ENCODE measurements at regions not wholly inside any gene's neighbourhood (a gene's known extent, or its start where the extent isn't known, plus 50 kb on each side); places are given as distances from the start of the nearest gene placed in this dataset.
A peak's percentile ranks its signal among the peaks of the same experiment; 100 is the strongest.

- DNase-seq (ENCODE audit: low read depth in 2 of 2): no peak
These were observed 724.5 kb upstream of the FANCL start for GRCh38 chr2:58965602-58966001.

- DNase-seq (ENCODE audit: low read depth in 2 of 2): no peak
These were observed 718.9 kb upstream of the FANCL start for GRCh38 chr2:58959996-58960395.

- no peak for DNase-seq (ENCODE audit: low read depth in 2 of 2)
These were observed 716.2 kb upstream of the FANCL start for GRCh38 chr2:58957188-58957840.

- no peak for DNase-seq (ENCODE audit: low read depth in 2 of 2)
These were observed 713.8 kb upstream of the FANCL start for GRCh38 chr2:58954880-58955385.

- no peak for DNase-seq (ENCODE audit: low read depth in 2 of 2)
These were observed 710.6 kb upstream of the FANCL start for GRCh38 chr2:58951722-58952121.

GRCh38 chr2:58950795-58951462 lies 709.8 kb upstream of the FANCL start:
- DNase-seq (ENCODE audit: low read depth in 2 of 2): no peak

- no peak for DNase-seq (ENCODE audit: low read depth in 2 of 2)
These were observed 698.3 kb upstream of the FANCL start for GRCh38 chr2:58939388-58939787.

GRCh38 chr2:58938988-58939387 lies 697.9 kb upstream of the FANCL start:
- no peak for DNase-seq (ENCODE audit: low read depth in 2 of 2)

GRCh38 chr2:58932801-58933200 lies 691.7 kb upstream of the FANCL start:
- no peak for DNase-seq (ENCODE audit: low read depth in 2 of 2)

GRCh38 chr2:58930537-58930936 lies 689.4 kb upstream of the FANCL start:
- no peak for DNase-seq (ENCODE audit: low read depth in 2 of 2)

- no peak for DNase-seq (ENCODE audit: low read depth in 2 of 2)
These were observed 687.8 kb upstream of the FANCL start for GRCh38 chr2:58928973-58929372.

- DNase-seq (ENCODE audit: low read depth in 2 of 2): no peak
These were observed 687.3 kb upstream of the FANCL start for GRCh38 chr2:58928391-58928790.

GRCh38 chr2:58926112-58926511 lies 685.0 kb upstream of the FANCL start:
- no peak for DNase-seq (ENCODE audit: low read depth in 2 of 2)

- peak; percentile 74 to 78 for DNase-seq (ENCODE audit: low read depth in 2 of 2)
These were observed 684.6 kb upstream of the FANCL start for GRCh38 chr2:58925676-58926081.

GRCh38 chr2:58923869-58924268 lies 682.7 kb upstream of the FANCL start:
- peak; percentile 97 for DNase-seq (ENCODE audit: low read depth in 2 of 2)

GRCh38 chr2:58922245-58922644 lies 681.1 kb upstream of the FANCL start:
- DNase-seq (ENCODE audit: low read depth in 2 of 2): no peak

- DNase-seq (ENCODE audit: low read depth in 2 of 2): no peak
These were observed 680.6 kb upstream of the FANCL start for GRCh38 chr2:58921676-58922075.

- no peak for DNase-seq (ENCODE audit: low read depth in 2 of 2)
These were observed 678.9 kb upstream of the FANCL start for GRCh38 chr2:58920001-58920400.

- DNase-seq (ENCODE audit: low read depth in 2 of 2): no peak
These were observed 678.2 kb upstream of the FANCL start for GRCh38 chr2:58919316-58919715.

GRCh38 chr2:58918141-58918540 lies 677.0 kb upstream of the FANCL start:
- peak; percentile 67 to 70 for DNase-seq (ENCODE audit: low read depth in 2 of 2)

GRCh38 chr2:58917596-58917995 lies 676.5 kb upstream of the FANCL start:
- no peak for DNase-seq (ENCODE audit: low read depth in 2 of 2)

GRCh38 chr2:58916063-58916462 lies 674.9 kb upstream of the FANCL start:
- DNase-seq (ENCODE audit: low read depth in 2 of 2): no peak

GRCh38 chr2:58914733-58915505 lies 673.8 kb upstream of the FANCL start:
- no peak for DNase-seq (ENCODE audit: low read depth in 2 of 2)

Measured in fibroblast of skin of left quadriceps (primary cell).